ENCODE measurements at regions not wholly inside any gene's neighbourhood (a gene's known extent, or its start where the extent isn't known, plus 50 kb on each side); places are given as distances from the start of the nearest gene placed in this dataset.

GRCh38 chr6:25173951-25174474 lies 105.2 kb upstream of the CARMIL1 start (continued):
- TF ChIP-seq ZFAT (CRISPR knock-in tag; conservative IDR thresholded peaks at IDR 0.05) (no peak), EP300 (IDR thresholded peaks at IDR 0.05; ENCODE audit: low read depth in 2 of 2, low read length in 2 of 2) (peak in 1 of 2 experiments; percentile 9; a peak in 1 of 4 replicates), EP300 (CRISPR knock-in tag; IDR thresholded peaks at IDR 0.05; ENCODE audit: borderline replicate concordance) (no peak), AHDC1 (CRISPR knock-in tag; IDR thresholded peaks at IDR 0.05; ENCODE audit: borderline replicate concordance) (peak; percentile 29; the same call in 1 of the 2 replicates), ATF4 (CRISPR knock-in tag; IDR thresholded peaks at IDR 0.05) (peak in 1 of 2 experiments; percentile 54; a peak in 1 of 4 replicates), HES4 (CRISPR knock-in tag; IDR thresholded peaks at IDR 0.05; ENCODE audit: borderline replicate concordance) (no peak), FOXA3 (CRISPR knock-in tag; IDR thresholded peaks at IDR 0.05) (peak; percentile 42; the same call in 1 of the 2 replicates), ZSCAN9 (CRISPR knock-in tag; IDR thresholded peaks at IDR 0.05; ENCODE audit: borderline replicate concordance) (no peak), PTBP1 (IDR thresholded peaks at IDR 0.05; ENCODE audit: low read depth, low read length, poor library complexity, severe bottlenecking) (no peak), ZNF407 (CRISPR knock-in tag; IDR thresholded peaks at IDR 0.05; ENCODE audit: not compliant biosample characterization) (no peak), THRA (CRISPR knock-in tag; IDR thresholded peaks at IDR 0.05; ENCODE audit: borderline replicate concordance) (no peak), FOSL1 (CRISPR knock-in tag; IDR thresholded peaks at IDR 0.05; ENCODE audit: borderline replicate concordance) (peak; percentile 40; the same call in 1 of the 2 replicates), CEBPG (CRISPR knock-in tag; IDR thresholded peaks at IDR 0.05) (0 out of 2 replicates have a peak, but pooled peaks have one; percentile 32)
